ENCODE measurements at regions not wholly inside any gene's neighbourhood (a gene's known extent, or its start where the extent isn't known, plus 50 kb on each side); places are given as distances from the start of the nearest gene placed in this dataset.

DNA sequence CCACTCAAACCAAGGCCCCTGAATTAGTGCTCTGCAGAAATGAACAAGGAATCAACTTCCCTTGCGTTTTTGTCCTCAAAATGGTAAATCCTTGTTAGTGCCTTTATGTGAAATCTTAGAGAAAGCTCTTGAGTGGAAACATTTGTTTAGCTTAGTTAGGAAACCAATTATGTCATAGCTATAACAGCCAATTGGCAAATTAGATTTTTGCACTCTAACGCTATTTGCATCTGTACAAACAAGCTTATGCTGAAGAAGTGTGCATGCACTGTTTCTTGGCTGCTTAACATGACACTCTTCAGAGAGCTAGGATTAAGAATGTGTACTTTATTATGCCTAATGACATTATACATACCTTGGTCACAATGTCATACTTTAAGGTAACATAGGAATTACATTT is 622.6 kb upstream of the SLC35B3 start:
- TF ChIP-seq SIN3A (IDR thresholded peaks at IDR 0.05; ENCODE audit: borderline replicate concordance, insufficient read depth, low read length) (no peak), POLR2AphosphoS5 (IDR thresholded peaks at IDR 0.05; ENCODE audit: low read depth, low read length) (no peak), TAF1 (IDR thresholded peaks at IDR 0.05; ENCODE audit: borderline replicate concordance, insufficient read depth, low read length) (no peak), REST (IDR thresholded peaks at IDR 0.05; ENCODE audit: insufficient read depth in 1 of 2, low read depth in 2 of 2, low read length in 2 of 2) (no peak)

Data from PFSK-1 (cell line).